Loucy (cell line): ENCODE measurements at regions not wholly inside any gene's neighbourhood (a gene's known extent, or its start where the extent isn't known, plus 50 kb on each side); places are given as distances from the start of the nearest gene placed in this dataset.

Experiments
- CTCF ChIP-seq: fragments of 200-600 bp; sonication (generic); conservative IDR thresholded peaks from 2 replicates; pipeline ENCODE4 v1.5.1; 2014; ENCODE audit warnings: mild to moderate bottlenecking, antibody characterized with exemption, low read length
- EZH2phosphoT487 ChIP-seq: fragments of 200-600 bp; IDR thresholded peaks from 2 replicates; pipeline ENCODE4 v1.6.1; 2018; ENCODE audit warnings: antibody characterized with exemption, mild to moderate bottlenecking, moderate library complexity, borderline replicate concordance

GRCh38 chr7:131151034-131151433 is 176.6 kb upstream of the MKLN1 start:
- TF ChIP-seq CTCF (no peak), EZH2phosphoT487 (no peak)
